DOHH2 (cell line): ENCODE measurements at regions not wholly inside any gene's neighbourhood (a gene's known extent, or its start where the extent isn't known, plus 50 kb on each side); places are given as distances from the start of the nearest gene placed in this dataset.

Experiments
- CTCF ChIP-seq: fragments of 200-600 bp; sonication (generic); IDR thresholded peaks from one replicate; pipeline ENCODE4 v1.5.1; 2014; ENCODE audit warnings: antibody characterized with exemption, mild to moderate bottlenecking, low read depth, low read length; ENCODE audit not compliant: poor library complexity, severe bottlenecking
- EZH2phosphoT487 ChIP-seq: fragments of 200-600 bp; sonication (generic); IDR thresholded peaks from 2 replicates; pipeline ENCODE4 v1.6.1; 2017; ENCODE audit warnings: borderline replicate concordance, mild to moderate bottlenecking, antibody characterized with exemption, low read length, moderate library complexity, mixed read lengths

- TF ChIP-seq CTCF (no peak), EZH2phosphoT487 (no peak)
These were observed 208.5 kb upstream of the GRIA4 start for GRCh38 chr11:105401269-105401809.
